Glutamatergic neuron (in vitro differentiated cells): ENCODE measurements at regions not wholly inside any gene's neighbourhood (a gene's known extent, or its start where the extent isn't known, plus 50 kb on each side); places are given as distances from the start of the nearest gene placed in this dataset.

Source experiments
- DNase-seq: peaks from one replicate; pipeline ENCODE4 v3.0.0; 2022
- H3K27ac Mint-ChIP-seq: one replicate; pipeline ENCODE4 v1.8.0; 2020; ENCODE audit warnings: mild to moderate bottlenecking, mixed read lengths, inconsistent platforms; ENCODE audit not compliant: unreplicated experiment
- H3K27me3 Mint-ChIP-seq: one replicate; pipeline ENCODE4 v1.8.0; 2020; ENCODE audit warnings: mild to moderate bottlenecking, moderate library complexity, mixed read lengths, inconsistent platforms; ENCODE audit not compliant: unreplicated experiment
- H3K36me3 Mint-ChIP-seq: one replicate; pipeline ENCODE4 v1.8.0; 2020; ENCODE audit warnings: mild to moderate bottlenecking, mixed read lengths, inconsistent platforms; ENCODE audit not compliant: unreplicated experiment
- H3K4me1 Mint-ChIP-seq: one replicate; pipeline ENCODE4 v1.8.0; 2020; ENCODE audit warnings: mild to moderate bottlenecking, low read depth, mixed read lengths, inconsistent platforms; ENCODE audit not compliant: unreplicated experiment
- H3K4me3 Mint-ChIP-seq: one replicate; pipeline ENCODE4 v1.8.0; 2020; ENCODE audit warnings: mild to moderate bottlenecking, mixed read lengths, inconsistent platforms; ENCODE audit not compliant: unreplicated experiment
- H3K9me3 Mint-ChIP-seq: one replicate; pipeline ENCODE4 v1.8.0; 2020; ENCODE audit warnings: mild to moderate bottlenecking, moderate library complexity, mixed read lengths, inconsistent platforms; ENCODE audit not compliant: unreplicated experiment
- CTCF ChIP-seq: fragments of 200-600 bp; sonication (generic); IDR thresholded peaks from one replicate; pipeline ENCODE4 v1.5.0; 2021; ENCODE audit not compliant: partially characterized antibody, unreplicated experiment

- no peak for TF ChIP-seq CTCF
- H3K9me3 Mint-ChIP-seq = no peaks in the 10 kb centered on the region
- H3K4me3 Mint-ChIP-seq = no peak overlapping the region
- no peaks in the 10 kb centered on the region for H3K4me1 Mint-ChIP-seq
- no peaks in the 10 kb centered on the region for H3K27me3 Mint-ChIP-seq
- no peaks in the 10 kb centered on the region for H3K36me3 Mint-ChIP-seq
- H3K27ac Mint-ChIP-seq = no peak overlapping the region
- no peak for DNase-seq
These were observed 302.7 kb upstream of the PREP start for GRCh38 chr6:105705608-105706007.

- H3K4me3 Mint-ChIP-seq = no peak overlapping the region
- peaks cover 2% of the 10 kb centered on the region for H3K27me3 Mint-ChIP-seq
- no peak overlapping the region for H3K27ac Mint-ChIP-seq
- no peaks in the 10 kb centered on the region for H3K4me1 Mint-ChIP-seq
- no peak for DNase-seq
- H3K36me3 Mint-ChIP-seq = no peaks in the 10 kb centered on the region
- TF ChIP-seq CTCF = no peak
- H3K9me3 Mint-ChIP-seq = peaks cover 2% of the 10 kb centered on the region
These were observed 292.6 kb upstream of the PREP start for GRCh38 chr6:105695461-105695860.

GRCh38 chr6:105692613-105693215, 289.8 kb upstream of the PREP start:
- H3K36me3 Mint-ChIP-seq = peaks cover 4% of the 10 kb centered on the region
- TF ChIP-seq CTCF = no peak
- H3K9me3 Mint-ChIP-seq = peaks cover 3% of the 10 kb centered on the region
- H3K4me1 Mint-ChIP-seq = no peaks in the 10 kb centered on the region
- no peak overlapping the region for H3K27ac Mint-ChIP-seq
- no peak for DNase-seq
- peaks cover 3% of the 10 kb centered on the region for H3K27me3 Mint-ChIP-seq
- no peak overlapping the region for H3K4me3 Mint-ChIP-seq

DNA sequence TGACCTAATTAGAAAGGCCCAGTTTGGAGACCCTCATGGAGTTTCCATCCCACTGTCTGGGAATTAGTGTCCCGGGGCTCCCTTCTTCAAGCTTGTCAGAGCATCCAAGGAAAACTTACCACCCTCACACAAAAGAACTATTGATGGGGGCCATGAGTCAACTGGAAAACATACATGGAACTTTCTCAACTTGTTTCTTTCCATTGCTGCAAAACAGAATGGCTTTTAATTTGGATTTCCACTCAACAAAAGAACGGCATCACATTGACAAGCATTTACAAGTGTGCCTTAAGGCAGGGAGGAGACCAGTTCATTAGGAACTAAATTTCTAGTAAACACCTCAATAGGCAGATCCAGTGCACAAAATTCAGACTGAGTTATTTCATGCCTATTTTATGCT, 289.1 kb upstream of the PREP start:
- Mint-ChIP-seq H3K4me1 (no peaks in the 10 kb centered on the region), H3K4me3 (no peak overlapping the region), H3K27ac (no peak overlapping the region), H3K9me3 (peaks cover 3% of the 10 kb centered on the region), H3K36me3 (peaks cover 9% of the 10 kb centered on the region), H3K27me3 (peaks cover 3% of the 10 kb centered on the region)
- TF ChIP-seq CTCF = no peak
- no peak for DNase-seq

- DNase-seq = no peak
- Mint-ChIP-seq H3K4me1 (no peaks in the 10 kb centered on the region), H3K4me3 (no peak overlapping the region), H3K27ac (no peak overlapping the region), H3K27me3 (peaks cover 3% of the 10 kb centered on the region), H3K9me3 (peaks cover 1% of the 10 kb centered on the region), H3K36me3 (peaks cover 15% of the 10 kb centered on the region)
- TF ChIP-seq CTCF = no peak
These were observed 288.2 kb upstream of the PREP start for GRCh38 chr6:105691081-105691480.
